C4-2B (cell line): ENCODE measurements at regions not wholly inside any gene's neighbourhood (a gene's known extent, or its start where the extent isn't known, plus 50 kb on each side); places are given as distances from the start of the nearest gene placed in this dataset.

Experiments used
- ZFX ChIP-seq: fragments of 450-650 bp; IDR thresholded peaks from 2 replicates; pipeline ENCODE4 v1.6.1; 2017
- TF ChIP-seq, protein P1 (sequence below): fragments of 450-650 bp; conservative IDR thresholded peaks from 2 replicates; pipeline ENCODE4 v1.5.1; 2017; ENCODE audit warnings: mild to moderate bottlenecking

DNA sequence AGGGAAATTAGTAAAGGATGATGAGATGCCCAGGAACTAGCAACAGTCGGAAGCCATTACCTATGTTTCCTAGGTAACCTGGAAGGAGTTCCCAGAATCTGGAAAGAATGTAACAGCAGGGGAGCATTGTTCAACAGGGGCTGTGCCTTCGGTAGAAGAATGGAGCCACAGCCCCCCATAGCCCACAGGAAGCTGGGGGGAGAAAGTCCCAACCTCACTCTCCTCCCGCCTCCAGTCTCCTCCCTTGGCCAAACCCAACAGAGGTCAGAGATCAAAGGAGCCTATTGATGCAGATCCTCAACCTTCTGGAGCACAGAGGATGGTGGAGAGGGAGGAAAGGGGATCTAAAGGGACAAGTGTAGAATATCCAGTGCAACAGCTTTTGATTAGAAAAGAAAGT, 131.5 kb upstream of the SLC44A3 start:
- TF ChIP-seq, protein P1, sequence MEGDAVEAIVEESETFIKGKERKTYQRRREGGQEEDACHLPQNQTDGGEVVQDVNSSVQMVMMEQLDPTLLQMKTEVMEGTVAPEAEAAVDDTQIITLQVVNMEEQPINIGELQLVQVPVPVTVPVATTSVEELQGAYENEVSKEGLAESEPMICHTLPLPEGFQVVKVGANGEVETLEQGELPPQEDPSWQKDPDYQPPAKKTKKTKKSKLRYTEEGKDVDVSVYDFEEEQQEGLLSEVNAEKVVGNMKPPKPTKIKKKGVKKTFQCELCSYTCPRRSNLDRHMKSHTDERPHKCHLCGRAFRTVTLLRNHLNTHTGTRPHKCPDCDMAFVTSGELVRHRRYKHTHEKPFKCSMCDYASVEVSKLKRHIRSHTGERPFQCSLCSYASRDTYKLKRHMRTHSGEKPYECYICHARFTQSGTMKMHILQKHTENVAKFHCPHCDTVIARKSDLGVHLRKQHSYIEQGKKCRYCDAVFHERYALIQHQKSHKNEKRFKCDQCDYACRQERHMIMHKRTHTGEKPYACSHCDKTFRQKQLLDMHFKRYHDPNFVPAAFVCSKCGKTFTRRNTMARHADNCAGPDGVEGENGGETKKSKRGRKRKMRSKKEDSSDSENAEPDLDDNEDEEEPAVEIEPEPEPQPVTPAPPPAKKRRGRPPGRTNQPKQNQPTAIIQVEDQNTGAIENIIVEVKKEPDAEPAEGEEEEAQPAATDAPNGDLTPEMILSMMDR = no peak
- no peak for TF ChIP-seq ZFX
